Smooth muscle cell (in vitro differentiated cells): ENCODE measurements at regions not wholly inside any gene's neighbourhood (a gene's known extent, or its start where the extent isn't known, plus 50 kb on each side); places are given as distances from the start of the nearest gene placed in this dataset.

Experiments used
- DNase-seq: peaks from one replicate; lab custom pipeline; 2025; ENCODE audit not compliant: unreplicated experiment; lab: John Stamatoyannopoulos, UW
- H2AFZ ChIP-seq: fragments of 200-600 bp; sonication (generic); 2 replicates; pipeline ENCODE4 v1.6.0; 2016; ENCODE audit warnings: antibody characterized with exemption, low read depth, mild to moderate bottlenecking
- H3F3A ChIP-seq: fragments of 200-600 bp; sonication (generic); 2 replicates; pipeline ENCODE4 v1.6.0; 2017; ENCODE audit warnings: antibody characterized with exemption, low read depth
- H3K27ac ChIP-seq: fragments of 200-600 bp; sonication (generic); 2 replicates; pipeline ENCODE4 v1.5.1; 2016; ENCODE audit warnings: low read depth, mild to moderate bottlenecking
- H3K27me3 ChIP-seq: fragments of 200-600 bp; sonication (generic); 2 replicates; pipeline ENCODE4 v1.6.1; 2016; ENCODE audit warnings: low read depth, mild to moderate bottlenecking
- H3K36me3 ChIP-seq: fragments of 200-600 bp; sonication (generic); 2 replicates; pipeline ENCODE4 v1.5.1; 2016; ENCODE audit warnings: low read depth
- H3K4me1 ChIP-seq: fragments of 200-600 bp; sonication (generic); 2 replicates; pipeline ENCODE4 v1.5.1; 2016; ENCODE audit warnings: low read depth
- H3K4me2 ChIP-seq: fragments of 200-600 bp; sonication (generic); 2 replicates; pipeline ENCODE4 v1.6.0; 2016; ENCODE audit warnings: mild to moderate bottlenecking
- H3K4me3 ChIP-seq: fragments of 200-600 bp; sonication (generic); 2 replicates; pipeline ENCODE4 v1.5.1; 2016; ENCODE audit warnings: mild to moderate bottlenecking
- H3K79me2 ChIP-seq: fragments of 200-600 bp; sonication (generic); 2 replicates; pipeline ENCODE4 v1.6.0; 2016; ENCODE audit warnings: low read depth, mild to moderate bottlenecking
- H3K9ac ChIP-seq: fragments of 200-600 bp; sonication (generic); 2 replicates; pipeline ENCODE4 v1.6.0; 2016; ENCODE audit warnings: low read depth
- H3K9me3 ChIP-seq: fragments of 200-600 bp; sonication (generic); replicated peaks from 2 replicates; pipeline ENCODE4 v1.5.1; 2016; ENCODE audit warnings: low read depth
- H4K20me1 ChIP-seq: fragments of 200-600 bp; sonication (generic); 2 replicates; pipeline ENCODE4 v1.6.0; 2016; ENCODE audit warnings: low read depth
- WGBS: methylation state at CpG from one replicate; pipeline ENCODE4 v1.1.7; 2016; ENCODE audit warnings: low lambda C conversion rate; 5-methylcytosine and 5-hydroxymethylcytosine counted together
- TF ChIP-seq, protein P1 (sequence below): fragments of 200-600 bp; sonication (generic); IDR thresholded peaks from 2 replicates; pipeline ENCODE4 v1.5.1; 2017; ENCODE audit warnings: borderline replicate concordance, mild to moderate bottlenecking, antibody characterized with exemption; ENCODE audit not compliant: insufficient read depth, poor library complexity, severe bottlenecking

DNA sequence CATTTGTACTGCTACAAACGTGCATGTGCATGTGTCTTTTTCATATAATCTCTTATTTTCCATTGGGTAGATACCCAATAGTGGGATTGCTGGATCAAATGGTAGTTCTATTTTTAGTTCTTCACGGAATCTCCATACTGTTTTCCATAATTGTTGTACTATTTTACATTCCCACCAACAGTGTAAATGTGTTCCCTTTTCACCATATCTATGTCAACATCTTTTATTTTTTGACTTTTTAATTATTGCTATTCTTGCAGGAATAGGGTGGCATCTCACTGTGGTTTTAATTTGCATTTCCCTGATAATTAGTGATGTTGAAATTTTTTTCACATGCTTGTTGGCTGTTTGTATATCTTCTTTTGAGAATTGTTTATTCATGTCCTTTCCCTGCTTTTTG, 59.3 kb upstream of the PACRGL start:
- H3K4me3 ChIP-seq, result no peak overlapping the region
- H4K20me1 ChIP-seq, result no peaks in the 10 kb centered on the region
- no peaks in the 10 kb centered on the region for H3K4me1 ChIP-seq
- no peaks in the 10 kb centered on the region for H3F3A ChIP-seq
- TF ChIP-seq, protein P1, sequence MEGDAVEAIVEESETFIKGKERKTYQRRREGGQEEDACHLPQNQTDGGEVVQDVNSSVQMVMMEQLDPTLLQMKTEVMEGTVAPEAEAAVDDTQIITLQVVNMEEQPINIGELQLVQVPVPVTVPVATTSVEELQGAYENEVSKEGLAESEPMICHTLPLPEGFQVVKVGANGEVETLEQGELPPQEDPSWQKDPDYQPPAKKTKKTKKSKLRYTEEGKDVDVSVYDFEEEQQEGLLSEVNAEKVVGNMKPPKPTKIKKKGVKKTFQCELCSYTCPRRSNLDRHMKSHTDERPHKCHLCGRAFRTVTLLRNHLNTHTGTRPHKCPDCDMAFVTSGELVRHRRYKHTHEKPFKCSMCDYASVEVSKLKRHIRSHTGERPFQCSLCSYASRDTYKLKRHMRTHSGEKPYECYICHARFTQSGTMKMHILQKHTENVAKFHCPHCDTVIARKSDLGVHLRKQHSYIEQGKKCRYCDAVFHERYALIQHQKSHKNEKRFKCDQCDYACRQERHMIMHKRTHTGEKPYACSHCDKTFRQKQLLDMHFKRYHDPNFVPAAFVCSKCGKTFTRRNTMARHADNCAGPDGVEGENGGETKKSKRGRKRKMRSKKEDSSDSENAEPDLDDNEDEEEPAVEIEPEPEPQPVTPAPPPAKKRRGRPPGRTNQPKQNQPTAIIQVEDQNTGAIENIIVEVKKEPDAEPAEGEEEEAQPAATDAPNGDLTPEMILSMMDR, result no peak
- H3K79me2 ChIP-seq, result no peaks in the 10 kb centered on the region
- 91% methylated on average over 2 of the region's 2 CpGs for WGBS
- H3K4me2 ChIP-seq, result no peak overlapping the region
- no peak overlapping the region for H2AFZ ChIP-seq
- H3K9ac ChIP-seq, result no peak overlapping the region
- H3K36me3 ChIP-seq, result no peaks in the 10 kb centered on the region
- H3K27me3 ChIP-seq, result no peaks in the 10 kb centered on the region
- no peak for DNase-seq
- H3K27ac ChIP-seq, result no peak overlapping the region
- no peaks in the 10 kb centered on the region for H3K9me3 ChIP-seq

DNA sequence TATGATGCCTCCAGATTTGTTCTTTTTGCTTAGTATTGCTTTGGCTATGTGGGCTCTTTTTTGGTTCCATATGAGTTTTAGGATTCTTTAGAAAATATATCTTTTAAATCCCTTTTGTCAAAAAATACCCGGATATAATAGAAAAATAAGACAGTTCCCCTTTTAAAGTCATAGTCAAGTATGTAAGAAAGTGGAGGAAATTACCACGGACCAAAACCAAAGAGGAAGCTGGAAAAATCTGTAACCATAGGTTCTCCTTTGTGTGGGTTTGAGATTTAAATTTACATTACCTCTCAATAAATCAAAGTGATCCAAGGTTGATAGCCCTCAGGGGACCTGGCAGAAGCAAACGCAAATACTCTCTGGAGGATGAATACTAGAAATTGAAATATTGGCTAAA, 58.3 kb upstream of the PACRGL start:
- H3K4me1 ChIP-seq, result no peaks in the 10 kb centered on the region
- no peak for DNase-seq
- H3K36me3 ChIP-seq, result no peaks in the 10 kb centered on the region
- no peaks in the 10 kb centered on the region for H3K9me3 ChIP-seq
- H4K20me1 ChIP-seq, result no peaks in the 10 kb centered on the region
- H3K27me3 ChIP-seq, result no peaks in the 10 kb centered on the region
- no peak overlapping the region for H3K4me2 ChIP-seq
- H3K4me3 ChIP-seq, result no peak overlapping the region
- H3K79me2 ChIP-seq, result no peaks in the 10 kb centered on the region
- H3F3A ChIP-seq, result no peaks in the 10 kb centered on the region
- no peak overlapping the region for H3K9ac ChIP-seq
- WGBS, result 93% methylated on average over 3 of the region's 3 CpGs
- TF ChIP-seq, protein P1, result no peak
- no peak overlapping the region for H3K27ac ChIP-seq
- H2AFZ ChIP-seq, result no peak overlapping the region

DNA sequence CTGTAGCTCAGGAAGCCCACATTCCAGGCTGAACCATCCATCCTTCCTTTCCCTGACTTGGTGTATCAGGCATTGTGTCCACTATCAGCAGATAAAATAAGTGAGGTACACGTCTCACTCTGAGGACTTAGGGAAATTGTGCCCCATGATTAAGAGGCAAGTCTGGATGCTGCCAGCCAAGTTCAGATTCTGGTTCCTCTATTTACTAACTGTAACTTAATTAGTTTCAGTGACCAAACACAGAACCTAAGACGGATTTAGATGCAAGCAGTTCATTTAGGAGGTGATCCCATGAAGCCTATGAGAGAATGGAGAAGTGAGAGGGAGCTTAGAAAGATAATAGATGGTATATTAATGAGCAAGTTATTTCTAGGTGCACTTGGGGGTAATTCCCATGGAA, 56.6 kb upstream of the PACRGL start:
- TF ChIP-seq, protein P1, result no peak
- H3K4me1 ChIP-seq, result no peaks in the 10 kb centered on the region
- H3K27me3 ChIP-seq, result no peaks in the 10 kb centered on the region
- no peaks in the 10 kb centered on the region for H3K79me2 ChIP-seq
- H4K20me1 ChIP-seq, result no peaks in the 10 kb centered on the region
- H3F3A ChIP-seq, result no peaks in the 10 kb centered on the region
- H3K27ac ChIP-seq, result no peak overlapping the region
- no peaks in the 10 kb centered on the region for H3K9me3 ChIP-seq
- H3K9ac ChIP-seq, result no peak overlapping the region
- WGBS, result 85% methylated on average over 2 of the region's 2 CpGs
- no peak overlapping the region for H3K4me2 ChIP-seq
- no peaks in the 10 kb centered on the region for H3K36me3 ChIP-seq
- no peak for DNase-seq
- no peak overlapping the region for H2AFZ ChIP-seq
- no peak overlapping the region for H3K4me3 ChIP-seq

DNA sequence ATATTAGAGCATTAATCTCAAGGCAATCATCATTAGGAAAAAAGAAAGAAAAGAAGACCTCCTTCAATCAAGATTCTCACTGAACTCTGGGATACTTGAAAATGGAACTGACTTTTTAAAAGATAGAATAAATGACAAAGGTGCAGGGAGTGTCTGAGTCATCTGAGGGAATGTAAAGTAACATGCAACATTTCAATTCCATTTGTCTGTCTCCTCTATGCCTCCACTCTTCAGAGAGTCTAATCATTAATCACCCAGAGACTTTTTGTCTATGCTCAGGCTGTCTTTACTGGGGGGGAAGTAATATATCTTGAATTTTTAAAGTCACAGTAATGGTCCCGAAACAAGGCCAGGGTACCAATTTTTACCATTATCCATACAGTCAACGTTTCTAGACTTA, 55.0 kb upstream of the PACRGL start:
- H3K4me1 ChIP-seq, result no peaks in the 10 kb centered on the region
- H3K27ac ChIP-seq, result no peak overlapping the region
- no peaks in the 10 kb centered on the region for H3F3A ChIP-seq
- no peaks in the 10 kb centered on the region for H4K20me1 ChIP-seq
- no peaks in the 10 kb centered on the region for H3K36me3 ChIP-seq
- H3K4me2 ChIP-seq, result no peak overlapping the region
- no peak overlapping the region for H2AFZ ChIP-seq
- no peak for DNase-seq
- no peaks in the 10 kb centered on the region for H3K79me2 ChIP-seq
- H3K4me3 ChIP-seq, result no peak overlapping the region
- 85% methylated on average over 2 of the region's 2 CpGs for WGBS
- TF ChIP-seq, protein P1, result no peak
- no peak overlapping the region for H3K9ac ChIP-seq
- H3K9me3 ChIP-seq, result no peaks in the 10 kb centered on the region
- H3K27me3 ChIP-seq, result no peaks in the 10 kb centered on the region
